ENCODE measurements at regions not wholly inside any gene's neighbourhood (a gene's known extent, or its start where the extent isn't known, plus 50 kb on each side); places are given as distances from the start of the nearest gene placed in this dataset.

DNA sequence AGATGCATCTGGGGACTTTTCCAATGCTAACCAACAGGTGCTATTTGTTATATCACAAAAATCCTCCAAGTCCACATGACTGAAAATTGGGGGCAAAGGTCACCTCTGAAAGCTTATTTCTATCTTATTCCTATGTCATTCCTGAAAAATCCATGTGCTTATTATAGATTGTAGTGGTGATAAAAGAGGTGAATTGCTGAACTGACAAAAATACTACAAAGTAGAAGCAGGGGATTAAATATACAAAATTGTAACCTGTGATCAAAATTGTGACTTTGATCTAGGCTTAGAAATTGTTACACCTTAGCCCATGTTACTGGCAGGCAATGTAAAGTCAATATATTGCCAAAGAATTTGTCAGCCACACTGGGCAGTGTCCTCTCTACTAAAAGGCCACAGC is 62.3 kb downstream of the IER5 start:
- DNase-seq (ENCODE audit: low read depth) = no peak
- H3K4me3 ChIP-seq (ENCODE audit: low read length) = no peak overlapping the region
- TF ChIP-seq, protein P1, sequence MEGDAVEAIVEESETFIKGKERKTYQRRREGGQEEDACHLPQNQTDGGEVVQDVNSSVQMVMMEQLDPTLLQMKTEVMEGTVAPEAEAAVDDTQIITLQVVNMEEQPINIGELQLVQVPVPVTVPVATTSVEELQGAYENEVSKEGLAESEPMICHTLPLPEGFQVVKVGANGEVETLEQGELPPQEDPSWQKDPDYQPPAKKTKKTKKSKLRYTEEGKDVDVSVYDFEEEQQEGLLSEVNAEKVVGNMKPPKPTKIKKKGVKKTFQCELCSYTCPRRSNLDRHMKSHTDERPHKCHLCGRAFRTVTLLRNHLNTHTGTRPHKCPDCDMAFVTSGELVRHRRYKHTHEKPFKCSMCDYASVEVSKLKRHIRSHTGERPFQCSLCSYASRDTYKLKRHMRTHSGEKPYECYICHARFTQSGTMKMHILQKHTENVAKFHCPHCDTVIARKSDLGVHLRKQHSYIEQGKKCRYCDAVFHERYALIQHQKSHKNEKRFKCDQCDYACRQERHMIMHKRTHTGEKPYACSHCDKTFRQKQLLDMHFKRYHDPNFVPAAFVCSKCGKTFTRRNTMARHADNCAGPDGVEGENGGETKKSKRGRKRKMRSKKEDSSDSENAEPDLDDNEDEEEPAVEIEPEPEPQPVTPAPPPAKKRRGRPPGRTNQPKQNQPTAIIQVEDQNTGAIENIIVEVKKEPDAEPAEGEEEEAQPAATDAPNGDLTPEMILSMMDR (conservative IDR thresholded peaks at IDR 0.05; ENCODE audit: low read depth, low read length) = no peak

DNA sequence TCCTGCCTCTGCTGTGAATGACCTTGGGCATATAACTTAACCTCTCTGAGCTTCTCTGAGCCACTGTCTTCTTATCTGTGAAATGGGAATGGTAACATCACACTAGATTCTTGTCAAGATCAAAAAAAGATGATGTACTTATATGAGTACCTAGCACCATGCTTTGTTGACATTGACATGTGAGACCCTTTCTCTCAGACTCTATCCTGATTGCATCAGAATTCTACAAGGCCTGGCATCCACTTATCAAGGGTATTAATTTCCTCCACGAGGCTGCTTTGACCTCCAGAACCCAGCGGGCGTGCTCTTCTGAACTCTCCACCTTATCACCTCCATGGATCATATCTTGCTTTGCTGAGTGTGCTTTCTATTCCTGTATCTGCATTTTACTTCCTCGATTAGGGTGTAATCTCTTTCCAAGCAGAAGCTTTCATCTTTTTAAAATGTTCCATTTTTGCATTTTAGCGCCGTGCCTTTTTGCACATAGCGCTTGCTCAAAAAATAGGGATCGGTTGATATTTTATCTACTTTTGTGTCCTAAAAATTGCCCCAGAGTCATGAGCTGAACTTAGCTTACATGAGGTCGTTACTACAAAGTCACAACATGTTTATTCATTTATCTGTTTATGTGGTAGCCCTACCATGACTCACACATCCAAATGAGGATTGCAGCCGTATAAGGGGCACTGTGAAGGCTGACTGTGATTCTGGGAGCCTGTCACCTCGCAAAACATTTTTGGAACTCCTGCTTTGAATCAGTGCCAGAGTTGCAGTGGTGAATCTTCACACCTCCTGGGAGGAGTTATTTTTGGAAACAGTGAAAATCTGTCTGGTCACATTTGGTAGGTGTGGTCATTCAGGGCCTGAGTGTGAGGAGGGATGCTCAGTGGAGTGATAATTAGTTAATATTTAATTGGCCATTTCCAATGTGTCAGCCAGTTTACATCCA is 63.2 kb downstream of the IER5 start:
- DNase-seq (ENCODE audit: low read depth) = no peak
- no peak overlapping the region for H3K4me3 ChIP-seq (ENCODE audit: low read length)
- TF ChIP-seq, protein P1 (conservative IDR thresholded peaks at IDR 0.05; ENCODE audit: low read depth, low read length) = no peak

DNA sequence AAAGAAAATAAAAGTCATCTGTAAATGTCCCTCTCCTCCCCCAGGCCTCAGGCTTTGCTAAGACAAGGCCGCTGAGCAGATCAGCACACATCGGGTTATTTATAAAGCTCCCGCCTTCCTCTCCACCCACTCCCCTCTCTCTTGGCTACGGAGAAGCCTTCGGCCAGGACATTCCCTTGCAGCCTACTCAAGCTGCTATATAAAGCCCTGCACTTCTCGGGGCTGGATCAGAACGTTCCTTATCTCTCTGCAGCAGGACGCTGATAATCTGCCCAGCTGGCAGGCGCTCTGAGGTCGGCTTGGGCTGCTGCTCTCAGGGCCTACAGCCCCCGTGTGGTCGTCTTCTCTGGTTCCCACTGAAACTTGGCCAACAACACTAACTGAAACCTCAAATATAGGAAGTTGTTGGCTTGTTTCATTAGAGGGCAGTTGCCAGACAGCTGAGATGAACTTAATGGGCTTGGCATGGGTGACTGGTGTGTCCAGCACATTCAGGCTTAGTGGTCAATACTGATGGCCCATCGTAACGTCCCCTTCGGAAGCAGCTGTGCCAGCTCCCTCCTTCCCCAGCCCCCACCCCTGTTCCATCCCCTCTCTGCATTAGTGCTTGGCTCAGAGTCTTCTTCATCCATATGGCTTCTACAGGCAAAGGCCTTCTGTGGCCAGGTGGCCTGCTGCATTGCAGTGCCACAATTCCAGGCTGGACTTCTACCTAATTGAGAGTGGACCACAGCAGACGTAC is 64.6 kb downstream of the IER5 start:
- no peak overlapping the region for H3K4me3 ChIP-seq (ENCODE audit: low read length)
- peak; percentile 82 for DNase-seq (ENCODE audit: low read depth)
- TF ChIP-seq, protein P1 (conservative IDR thresholded peaks at IDR 0.05; ENCODE audit: low read depth, low read length) = peak; percentile 57

DNA sequence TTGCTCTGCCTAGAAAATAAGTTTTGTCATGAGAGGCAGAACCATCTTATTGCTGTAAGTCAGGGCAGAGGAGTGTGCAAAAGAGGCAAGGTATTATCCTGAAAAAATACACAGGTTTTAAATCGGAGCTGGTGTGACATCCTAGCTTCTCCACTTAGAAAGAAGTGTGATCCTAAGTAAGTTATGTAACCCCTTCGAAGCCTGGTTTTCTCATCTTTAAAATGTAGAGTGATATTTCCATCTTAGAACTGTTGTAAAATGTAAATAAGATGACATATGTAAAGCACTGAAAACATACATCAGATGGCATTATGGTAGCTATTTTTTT is 65.1 kb downstream of the IER5 start:
- no peak for DNase-seq (ENCODE audit: low read depth)
- no peak overlapping the region for H3K4me3 ChIP-seq (ENCODE audit: low read length)
- TF ChIP-seq, protein P1 (conservative IDR thresholded peaks at IDR 0.05; ENCODE audit: low read depth, low read length) = no peak

DNA sequence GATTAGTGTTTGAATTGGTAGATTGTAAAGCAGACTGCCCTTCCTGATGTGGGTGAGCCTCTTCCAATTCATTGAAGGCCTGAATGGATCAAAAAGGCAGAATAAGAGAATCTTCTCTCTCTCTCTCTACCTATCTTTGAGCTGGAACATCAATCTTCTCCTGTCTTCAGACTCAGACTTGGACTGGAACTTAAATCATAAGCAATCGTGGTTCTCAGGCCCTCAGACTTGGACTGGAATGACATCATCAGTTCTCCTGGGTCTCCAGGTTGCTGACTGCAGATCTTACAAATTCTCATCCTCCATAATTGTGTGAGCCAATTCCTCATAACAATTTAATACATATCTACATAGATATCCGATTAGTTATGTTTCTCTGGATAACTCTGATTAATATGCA is 66.8 kb downstream of the IER5 start:
- H3K4me3 ChIP-seq (ENCODE audit: low read length) = no peak overlapping the region
- TF ChIP-seq, protein P1 (conservative IDR thresholded peaks at IDR 0.05; ENCODE audit: low read depth, low read length) = no peak
- DNase-seq (ENCODE audit: low read depth) = no peak

DNA sequence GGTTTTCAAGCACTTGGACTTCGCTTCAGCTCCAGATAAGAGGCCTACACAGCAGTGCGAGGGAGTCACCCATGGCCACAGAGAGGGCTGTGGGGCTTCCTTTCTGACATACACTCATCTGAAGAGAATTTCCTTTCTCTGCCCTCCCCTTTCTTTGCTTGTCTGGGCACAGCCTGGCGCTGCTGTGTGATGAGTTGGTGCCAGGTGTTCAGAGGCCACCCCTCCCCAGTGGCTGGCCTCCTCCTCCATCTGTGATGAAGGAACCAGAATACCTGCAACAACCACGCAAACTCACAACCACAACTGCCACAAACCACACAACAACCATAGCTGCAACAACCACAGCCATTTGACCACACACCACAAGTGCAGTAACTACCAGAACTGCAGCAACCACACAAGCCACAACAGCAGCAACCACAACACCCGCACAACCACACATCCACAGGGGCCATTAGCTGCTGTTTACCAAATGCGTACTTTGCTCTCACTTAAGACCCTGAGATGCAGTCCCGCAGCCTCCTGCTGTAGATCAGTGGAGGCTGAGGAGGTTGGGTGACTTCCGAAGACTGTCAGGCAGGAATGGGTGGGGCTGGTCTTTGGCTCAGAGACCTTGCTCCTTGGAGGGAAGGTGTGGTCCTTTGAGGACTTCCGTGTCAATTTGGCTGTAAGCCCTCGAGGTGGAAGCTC is 71.1 kb downstream of the IER5 start:
- TF ChIP-seq, protein P1 (conservative IDR thresholded peaks at IDR 0.05; ENCODE audit: low read depth, low read length) = no peak
- no peak for DNase-seq (ENCODE audit: low read depth)
- no peak overlapping the region for H3K4me3 ChIP-seq (ENCODE audit: low read length)

All from retinal pigment epithelial cell (primary cell).